Activated CD8-positive, alpha-beta T cell treated with anti-CD3 and anti-CD28 coated beads, Interleukin-2, amount 10 ng/mL, durations not matched to agents 7 days and 5 days (primary cell): ENCODE measurements at regions not wholly inside any gene's neighbourhood (a gene's known extent, or its start where the extent isn't known, plus 50 kb on each side); places are given as distances from the start of the nearest gene placed in this dataset.
"Not testable (repeated sequence)": the region's sequence is repeated elsewhere in the genome, so short reads cannot be mapped to it uniquely, and the experiment has no call there.

Experiments
- ATAC-seq: fragments of 150-1000 bp; cut with Tn5 transposase; one replicate; pipeline ENCODE4 v1.10.0; 2021; ENCODE audit warnings: moderate library complexity
- CTCF ChIA-PET: fragments of 350-600 bp; sonication (Branson Sonifier 250); formaldehyde crosslinking; loops from one replicate; lab custom pipeline; 2021; ENCODE audit warnings: antibody characterized with exemption; lab: Charles Lee
- POLR2A ChIA-PET: fragments of 350-600 bp; sonication (Branson Sonifier 250); formaldehyde crosslinking; loops from one replicate; lab custom pipeline; 2021; ENCODE audit warnings: antibody characterized with exemption; lab: Charles Lee
- DNase-seq: peaks from one replicate; pipeline ENCODE4 v3.0.0-alpha.2; 2020
- H3K27ac Mint-ChIP-seq: one replicate; pipeline ENCODE4 v1.8.0; 2021; ENCODE audit warnings: mild to moderate bottlenecking, mixed read lengths
- H3K27me3 Mint-ChIP-seq: one replicate; pipeline ENCODE4 v1.8.0; 2021; ENCODE audit warnings: low read depth, mixed read lengths
- H3K36me3 Mint-ChIP-seq: one replicate; pipeline ENCODE4 v1.8.0; 2021; ENCODE audit warnings: low read depth, mixed read lengths
- H3K4me1 Mint-ChIP-seq: one replicate; pipeline ENCODE4 v1.8.0; 2021; ENCODE audit warnings: low read depth, mixed read lengths
- H3K4me3 Mint-ChIP-seq: one replicate; pipeline ENCODE4 v1.8.0; 2021; ENCODE audit warnings: mild to moderate bottlenecking, mixed read lengths
- H3K9me3 Mint-ChIP-seq: one replicate; pipeline ENCODE4 v1.8.0; 2022; ENCODE audit warnings: mixed read lengths; ENCODE audit not compliant: insufficient read depth

- H3K27me3 Mint-ChIP-seq, H3K4me3 Mint-ChIP-seq, DNase-seq, H3K27ac Mint-ChIP-seq, POLR2A ChIA-PET, ATAC-seq, H3K4me1 Mint-ChIP-seq, CTCF ChIA-PET, H3K9me3 Mint-ChIP-seq, H3K36me3 Mint-ChIP-seq: not testable (repeated sequence)
Observed at GRCh38 chr21:9572782-9573181, 948.6 kb upstream of the TPTE start.

GRCh38 chr21:9573528-9573927, 947.9 kb upstream of the TPTE start:
- ATAC-seq, H3K4me1 Mint-ChIP-seq, H3K4me3 Mint-ChIP-seq, H3K27me3 Mint-ChIP-seq, H3K9me3 Mint-ChIP-seq, H3K27ac Mint-ChIP-seq, CTCF ChIA-PET, POLR2A ChIA-PET, DNase-seq, H3K36me3 Mint-ChIP-seq: not testable (repeated sequence)

GRCh38 chr21:9579275-9579674, 942.1 kb upstream of the TPTE start:
- DNase-seq, H3K27ac Mint-ChIP-seq, H3K4me1 Mint-ChIP-seq, H3K36me3 Mint-ChIP-seq, H3K27me3 Mint-ChIP-seq, ATAC-seq, H3K9me3 Mint-ChIP-seq, H3K4me3 Mint-ChIP-seq, CTCF ChIA-PET, POLR2A ChIA-PET: not testable (repeated sequence)

- H3K27me3 Mint-ChIP-seq, ATAC-seq, POLR2A ChIA-PET, H3K4me1 Mint-ChIP-seq, DNase-seq, H3K36me3 Mint-ChIP-seq, H3K4me3 Mint-ChIP-seq, H3K27ac Mint-ChIP-seq, CTCF ChIA-PET, H3K9me3 Mint-ChIP-seq: not testable (repeated sequence)
Observed at GRCh38 chr21:9587941-9588340, 933.4 kb upstream of the TPTE start.

- CTCF ChIA-PET, H3K27ac Mint-ChIP-seq, DNase-seq, H3K27me3 Mint-ChIP-seq, H3K4me3 Mint-ChIP-seq, POLR2A ChIA-PET, H3K4me1 Mint-ChIP-seq, H3K9me3 Mint-ChIP-seq, ATAC-seq, H3K36me3 Mint-ChIP-seq: not testable (repeated sequence)
Observed at GRCh38 chr21:9592591-9592990, 928.8 kb upstream of the TPTE start.

GRCh38 chr21:9593646-9594045, 927.7 kb upstream of the TPTE start:
- ATAC-seq, CTCF ChIA-PET, H3K4me3 Mint-ChIP-seq, POLR2A ChIA-PET, DNase-seq, H3K36me3 Mint-ChIP-seq, H3K4me1 Mint-ChIP-seq, H3K27me3 Mint-ChIP-seq, H3K27ac Mint-ChIP-seq, H3K9me3 Mint-ChIP-seq: not testable (repeated sequence)

GRCh38 chr21:9614011-9614410, 907.4 kb upstream of the TPTE start:
- H3K27me3 Mint-ChIP-seq, H3K27ac Mint-ChIP-seq, H3K36me3 Mint-ChIP-seq, DNase-seq, H3K4me3 Mint-ChIP-seq, H3K9me3 Mint-ChIP-seq, ATAC-seq, CTCF ChIA-PET, H3K4me1 Mint-ChIP-seq, POLR2A ChIA-PET: not testable (repeated sequence)

- H3K9me3 Mint-ChIP-seq, H3K27me3 Mint-ChIP-seq, H3K27ac Mint-ChIP-seq, ATAC-seq, CTCF ChIA-PET, H3K4me1 Mint-ChIP-seq, DNase-seq, H3K4me3 Mint-ChIP-seq, POLR2A ChIA-PET, H3K36me3 Mint-ChIP-seq: not testable (repeated sequence)
Observed at GRCh38 chr21:9621121-9621793, 900.1 kb upstream of the TPTE start.

GRCh38 chr21:9628051-9628450, 893.3 kb upstream of the TPTE start:
- H3K27me3 Mint-ChIP-seq, DNase-seq, POLR2A ChIA-PET, H3K36me3 Mint-ChIP-seq, H3K9me3 Mint-ChIP-seq, H3K4me1 Mint-ChIP-seq, CTCF ChIA-PET, H3K27ac Mint-ChIP-seq, ATAC-seq, H3K4me3 Mint-ChIP-seq: not testable (repeated sequence)

- peaks cover 20% of the 10 kb centered on the region for H3K9me3 Mint-ChIP-seq
- DNase-seq, ATAC-seq, POLR2A ChIA-PET, H3K4me3 Mint-ChIP-seq, H3K36me3 Mint-ChIP-seq, CTCF ChIA-PET, H3K27me3 Mint-ChIP-seq, H3K4me1 Mint-ChIP-seq, H3K27ac Mint-ChIP-seq: not testable (repeated sequence)
Observed at GRCh38 chr21:9647409-9647808, 874.0 kb upstream of the TPTE start.

GRCh38 chr21:9648331-9648730, 873.1 kb upstream of the TPTE start:
- POLR2A ChIA-PET, DNase-seq, H3K4me1 Mint-ChIP-seq, H3K27me3 Mint-ChIP-seq, H3K4me3 Mint-ChIP-seq, H3K36me3 Mint-ChIP-seq, ATAC-seq, H3K27ac Mint-ChIP-seq, CTCF ChIA-PET: not testable (repeated sequence)
- peaks cover 20% of the 10 kb centered on the region for H3K9me3 Mint-ChIP-seq

- H3K4me1 Mint-ChIP-seq, DNase-seq, H3K4me3 Mint-ChIP-seq, H3K27me3 Mint-ChIP-seq, H3K27ac Mint-ChIP-seq, H3K36me3 Mint-ChIP-seq, ATAC-seq, CTCF ChIA-PET, POLR2A ChIA-PET: not testable (repeated sequence)
- peaks cover 20% of the 10 kb centered on the region for H3K9me3 Mint-ChIP-seq
Observed at GRCh38 chr21:9648947-9649720, 872.2 kb upstream of the TPTE start.
